ENCODE measurements at regions not wholly inside any gene's neighbourhood (a gene's known extent, or its start where the extent isn't known, plus 50 kb on each side); places are given as distances from the start of the nearest gene placed in this dataset.

DNA sequence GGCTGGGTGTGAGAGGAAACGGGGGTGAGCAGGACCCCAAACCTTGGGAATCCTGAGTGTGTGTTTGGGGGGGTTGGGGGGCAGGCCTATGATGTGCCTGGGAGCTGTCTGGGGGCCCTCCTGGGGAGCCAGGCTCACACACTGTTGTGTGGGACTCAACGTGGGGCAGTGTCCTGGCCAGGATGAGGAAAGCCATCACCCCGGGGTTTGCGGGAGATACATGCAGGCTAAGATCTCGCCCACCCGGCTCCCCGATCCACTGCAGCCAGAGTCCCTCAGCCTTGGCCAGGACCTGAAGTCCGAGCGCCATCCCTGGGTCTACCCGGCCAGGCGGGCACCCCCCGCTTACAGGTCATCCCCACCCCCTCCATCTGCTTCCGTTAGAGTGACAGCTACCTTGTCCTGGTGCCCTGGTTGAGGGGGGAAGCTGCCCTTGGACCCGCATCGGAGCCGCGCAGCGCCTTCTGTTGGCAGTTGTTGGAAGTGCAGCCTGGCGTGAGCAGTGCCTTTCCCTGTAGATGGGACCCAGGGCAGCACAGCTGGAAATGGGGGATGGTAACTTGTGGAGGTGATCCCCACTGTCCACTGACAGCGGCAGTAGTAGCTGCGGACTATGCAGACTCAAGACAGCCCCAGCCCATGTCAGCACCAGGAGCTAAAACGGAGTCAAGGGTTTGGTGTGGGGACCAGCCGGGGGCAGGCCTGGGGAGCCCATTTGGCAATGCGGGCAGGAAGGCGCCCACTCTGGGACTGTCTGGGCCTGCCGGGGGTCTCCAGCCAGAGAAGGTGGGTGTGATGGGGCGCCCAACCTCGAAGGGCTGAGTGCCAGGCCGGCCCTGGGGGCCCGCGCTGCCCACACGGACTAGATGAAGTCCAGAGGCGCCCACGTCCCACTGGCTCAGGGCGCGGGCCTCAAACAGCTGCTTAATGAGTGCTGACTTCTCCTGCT is 885.6 kb upstream of the ZNF722 start:
- Histone ChIP-seq H4K20me1 (ENCODE audit: insufficient read depth) (no peaks in the 10 kb centered on the region), H3K27ac (no peak overlapping the region), H3K36me3 (ENCODE audit: low read depth) (no peaks in the 10 kb centered on the region), H3K4me1 (replicated peaks; ENCODE audit: insufficient read depth) (no peaks in the 10 kb centered on the region), H3K4me3 (no peak overlapping the region), H3K79me2 (ENCODE audit: low read depth) (no peaks in the 10 kb centered on the region), H3K4me2 (no peak overlapping the region), H3K9me2 (ENCODE audit: insufficient read depth) (no peaks in the 10 kb centered on the region), H3F3A (ENCODE audit: insufficient read depth, low read depth) (no peaks in the 10 kb centered on the region), H2AFZ (no peak overlapping the region), H3K27me3 (ENCODE audit: insufficient read depth, low read depth) (no peaks in the 10 kb centered on the region), H3K9me3 (ENCODE audit: insufficient read depth, low read depth) (no peaks in the 10 kb centered on the region)
- ChIA-PET CTCF (no interaction called here), POLR2A (ENCODE audit: unreplicated experiment) (no interaction called here)
- BruUV-seq (replicated peaks): no TSS peak
- intact Hi-C loops (cut with micrococcal nuclease; ENCODE audit: unreplicated experiment): no loop called here
- TF ChIP-seq EZH2 (IDR thresholded peaks at IDR 0.05; ENCODE audit: low read depth): no peak
- TF ChIP-seq, protein P1, sequence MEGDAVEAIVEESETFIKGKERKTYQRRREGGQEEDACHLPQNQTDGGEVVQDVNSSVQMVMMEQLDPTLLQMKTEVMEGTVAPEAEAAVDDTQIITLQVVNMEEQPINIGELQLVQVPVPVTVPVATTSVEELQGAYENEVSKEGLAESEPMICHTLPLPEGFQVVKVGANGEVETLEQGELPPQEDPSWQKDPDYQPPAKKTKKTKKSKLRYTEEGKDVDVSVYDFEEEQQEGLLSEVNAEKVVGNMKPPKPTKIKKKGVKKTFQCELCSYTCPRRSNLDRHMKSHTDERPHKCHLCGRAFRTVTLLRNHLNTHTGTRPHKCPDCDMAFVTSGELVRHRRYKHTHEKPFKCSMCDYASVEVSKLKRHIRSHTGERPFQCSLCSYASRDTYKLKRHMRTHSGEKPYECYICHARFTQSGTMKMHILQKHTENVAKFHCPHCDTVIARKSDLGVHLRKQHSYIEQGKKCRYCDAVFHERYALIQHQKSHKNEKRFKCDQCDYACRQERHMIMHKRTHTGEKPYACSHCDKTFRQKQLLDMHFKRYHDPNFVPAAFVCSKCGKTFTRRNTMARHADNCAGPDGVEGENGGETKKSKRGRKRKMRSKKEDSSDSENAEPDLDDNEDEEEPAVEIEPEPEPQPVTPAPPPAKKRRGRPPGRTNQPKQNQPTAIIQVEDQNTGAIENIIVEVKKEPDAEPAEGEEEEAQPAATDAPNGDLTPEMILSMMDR (conservative IDR thresholded peaks at IDR 0.05): no peak
- DNase-seq: no peak

DNA sequence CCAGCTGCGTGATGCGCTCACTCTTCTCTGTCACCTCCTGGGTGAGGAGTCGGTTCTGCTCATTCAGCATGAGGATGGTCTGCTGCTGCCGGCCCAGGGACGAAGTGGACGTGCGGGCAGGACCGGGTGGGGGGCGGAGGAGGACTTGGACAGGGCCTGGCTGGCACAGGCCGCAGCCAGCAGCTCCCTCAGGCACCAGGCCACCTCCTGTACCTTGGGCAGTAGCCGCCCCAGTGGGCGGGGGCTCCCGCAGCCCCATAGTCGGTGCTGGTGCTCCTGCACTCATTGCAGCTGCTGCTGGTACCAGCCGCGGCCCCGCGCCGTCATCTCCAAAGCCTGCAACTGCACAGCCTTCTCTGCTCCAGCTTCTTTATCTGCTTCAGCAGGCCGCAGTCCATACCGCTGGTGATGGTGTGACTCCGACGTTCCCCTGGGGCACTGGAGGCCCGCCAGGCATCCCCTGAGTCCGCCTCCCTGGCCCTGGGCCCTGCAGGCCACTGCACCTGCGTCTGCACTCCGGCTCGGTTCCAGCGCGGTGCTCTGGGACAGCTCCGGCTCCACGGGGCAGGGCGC is 884.9 kb upstream of the ZNF722 start:
- Histone ChIP-seq H3K27me3 (ENCODE audit: insufficient read depth, low read depth) (no peaks in the 10 kb centered on the region), H3K9me3 (ENCODE audit: insufficient read depth, low read depth) (no peaks in the 10 kb centered on the region; the same call in 1 of the 2 replicates), H3K27ac (no peak overlapping the region), H3K4me2 (no peak overlapping the region), H3F3A (ENCODE audit: insufficient read depth, low read depth) (no peaks in the 10 kb centered on the region), H2AFZ (no peak overlapping the region), H3K4me1 (replicated peaks; ENCODE audit: insufficient read depth) (no peaks in the 10 kb centered on the region), H3K36me3 (ENCODE audit: low read depth) (no peaks in the 10 kb centered on the region), H4K20me1 (ENCODE audit: insufficient read depth) (no peaks in the 10 kb centered on the region), H3K4me3 (no peak overlapping the region), H3K79me2 (ENCODE audit: low read depth) (no peaks in the 10 kb centered on the region), H3K9me2 (ENCODE audit: insufficient read depth) (no peaks in the 10 kb centered on the region)
- POLR2A ChIA-PET (ENCODE audit: unreplicated experiment): no interaction called here
- no peak for TF ChIP-seq EZH2 (IDR thresholded peaks at IDR 0.05; ENCODE audit: low read depth)
- TF ChIP-seq, protein P1 (conservative IDR thresholded peaks at IDR 0.05): no peak
- CTCF ChIA-PET: no interaction called here
- intact Hi-C loops (cut with micrococcal nuclease; ENCODE audit: unreplicated experiment): no loop called here
- DNase-seq: no peak
- no TSS peak for BruUV-seq (replicated peaks)

DNA sequence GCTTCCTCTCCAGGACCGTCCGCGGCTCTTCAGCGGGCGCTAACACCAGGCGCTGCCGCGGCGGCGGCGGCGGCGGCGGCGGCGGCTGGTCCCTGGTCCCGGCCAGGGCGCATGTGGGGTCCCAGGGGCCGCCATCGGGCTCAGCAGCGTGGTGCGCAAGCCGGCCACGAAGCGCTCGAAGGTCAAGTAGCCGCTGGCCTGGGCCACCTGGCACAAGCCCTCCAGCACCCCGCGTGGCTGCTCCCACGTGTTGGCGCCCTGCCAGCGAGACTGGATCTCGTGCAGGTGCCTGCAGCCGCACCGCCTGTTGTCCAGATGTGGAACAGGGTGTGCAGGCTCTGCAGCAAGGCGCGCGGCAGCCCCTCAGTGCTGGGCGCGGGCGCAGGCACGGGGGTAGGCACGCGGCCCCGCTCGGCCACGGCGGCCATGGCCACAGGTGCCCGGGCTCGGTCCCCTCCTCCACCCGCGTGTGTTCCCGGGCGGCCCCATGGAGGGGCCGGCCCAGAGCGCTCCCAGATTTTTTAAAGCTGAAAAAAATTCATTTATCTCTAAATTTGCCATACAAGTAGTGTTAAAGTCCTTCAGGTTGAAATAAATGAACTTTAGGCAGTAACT is 884.2 kb upstream of the ZNF722 start:
- intact Hi-C loops (cut with micrococcal nuclease; ENCODE audit: unreplicated experiment): no loop called here
- no peaks in the 10 kb centered on the region for H4K20me1 ChIP-seq (ENCODE audit: insufficient read depth)

More for the DNA sequence above, 884.2 kb upstream of the ZNF722 start:
- no peaks in the 10 kb centered on the region for H3K4me1 ChIP-seq (replicated peaks; ENCODE audit: insufficient read depth)
- no peak overlapping the region for H2AFZ ChIP-seq
- TF ChIP-seq, protein P1 (conservative IDR thresholded peaks at IDR 0.05): no peak
- no peak for TF ChIP-seq EZH2 (IDR thresholded peaks at IDR 0.05; ENCODE audit: low read depth)
- no peak overlapping the region for H3K4me3 ChIP-seq
- ChIA-PET POLR2A (ENCODE audit: unreplicated experiment) (no interaction called here), CTCF (interaction anchor here (0.6 kb wide), 1 partner anchor 1314 kb away, joined by 5 read pairs; no protein-coding TSS in a partner anchor)
- H3K4me2 ChIP-seq: no peak overlapping the region
- DNase-seq: no peak
- H3K27ac ChIP-seq: no peak overlapping the region
- BruUV-seq (replicated peaks): no TSS peak
- H3K9me3 ChIP-seq (ENCODE audit: insufficient read depth, low read depth): no peaks in the 10 kb centered on the region; the same call in 1 of the 2 replicates
- H3K27me3 ChIP-seq (ENCODE audit: insufficient read depth, low read depth): no peaks in the 10 kb centered on the region
- H3K36me3 ChIP-seq (ENCODE audit: low read depth): no peaks in the 10 kb centered on the region
- no peaks in the 10 kb centered on the region for H3K9me2 ChIP-seq (ENCODE audit: insufficient read depth)
- no peaks in the 10 kb centered on the region for H3K79me2 ChIP-seq (ENCODE audit: low read depth)
- H3F3A ChIP-seq (ENCODE audit: insufficient read depth, low read depth): no peaks in the 10 kb centered on the region
